Epithelial cell of esophagus (primary cell): ENCODE measurements at regions not wholly inside any gene's neighbourhood (a gene's known extent, or its start where the extent isn't known, plus 50 kb on each side); places are given as distances from the start of the nearest gene placed in this dataset.

Experiments
- DNase-seq: peaks from one replicate; pipeline ENCODE4 v3.0.0; 2010; ENCODE audit warnings: low read depth
- H3K4me3 ChIP-seq: 2 replicates; pipeline ENCODE4 v1.5.1; 2011; ENCODE audit warnings: mild to moderate bottlenecking, low read length, control low read depth
- TF ChIP-seq, protein P1 (sequence below): IDR thresholded peaks from 2 replicates; pipeline ENCODE4 v1.5.1; 2011; ENCODE audit warnings: low read depth, mild to moderate bottlenecking, low read length, control low read depth, inconsistent platforms; ENCODE audit not compliant: insufficient read depth; ENCODE audit errors: missing control alignments

DNA sequence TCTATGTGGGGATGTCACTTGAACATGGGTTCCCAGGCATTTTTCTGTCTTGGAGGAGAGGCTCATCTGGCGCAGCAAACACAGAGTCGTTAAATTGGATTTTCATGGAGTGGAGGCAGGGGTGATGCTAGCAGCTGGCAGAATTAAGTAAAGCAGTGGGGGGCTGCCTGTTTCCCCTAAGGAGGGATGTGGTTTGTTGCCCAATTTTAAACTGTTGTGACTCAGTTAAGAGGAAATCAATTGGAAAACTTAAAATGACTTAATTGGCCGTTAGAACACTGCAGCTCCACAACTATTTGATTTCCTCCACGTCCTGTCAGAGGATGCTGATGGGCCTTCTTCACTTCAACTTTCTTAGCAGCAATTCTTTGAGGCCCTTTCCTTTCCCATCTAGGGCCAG, 354.1 kb upstream of the ATP5MC3 start:
- H3K4me3 ChIP-seq = no peak overlapping the region
- TF ChIP-seq, protein P1, sequence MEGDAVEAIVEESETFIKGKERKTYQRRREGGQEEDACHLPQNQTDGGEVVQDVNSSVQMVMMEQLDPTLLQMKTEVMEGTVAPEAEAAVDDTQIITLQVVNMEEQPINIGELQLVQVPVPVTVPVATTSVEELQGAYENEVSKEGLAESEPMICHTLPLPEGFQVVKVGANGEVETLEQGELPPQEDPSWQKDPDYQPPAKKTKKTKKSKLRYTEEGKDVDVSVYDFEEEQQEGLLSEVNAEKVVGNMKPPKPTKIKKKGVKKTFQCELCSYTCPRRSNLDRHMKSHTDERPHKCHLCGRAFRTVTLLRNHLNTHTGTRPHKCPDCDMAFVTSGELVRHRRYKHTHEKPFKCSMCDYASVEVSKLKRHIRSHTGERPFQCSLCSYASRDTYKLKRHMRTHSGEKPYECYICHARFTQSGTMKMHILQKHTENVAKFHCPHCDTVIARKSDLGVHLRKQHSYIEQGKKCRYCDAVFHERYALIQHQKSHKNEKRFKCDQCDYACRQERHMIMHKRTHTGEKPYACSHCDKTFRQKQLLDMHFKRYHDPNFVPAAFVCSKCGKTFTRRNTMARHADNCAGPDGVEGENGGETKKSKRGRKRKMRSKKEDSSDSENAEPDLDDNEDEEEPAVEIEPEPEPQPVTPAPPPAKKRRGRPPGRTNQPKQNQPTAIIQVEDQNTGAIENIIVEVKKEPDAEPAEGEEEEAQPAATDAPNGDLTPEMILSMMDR = no peak
- DNase-seq = no peak

DNA sequence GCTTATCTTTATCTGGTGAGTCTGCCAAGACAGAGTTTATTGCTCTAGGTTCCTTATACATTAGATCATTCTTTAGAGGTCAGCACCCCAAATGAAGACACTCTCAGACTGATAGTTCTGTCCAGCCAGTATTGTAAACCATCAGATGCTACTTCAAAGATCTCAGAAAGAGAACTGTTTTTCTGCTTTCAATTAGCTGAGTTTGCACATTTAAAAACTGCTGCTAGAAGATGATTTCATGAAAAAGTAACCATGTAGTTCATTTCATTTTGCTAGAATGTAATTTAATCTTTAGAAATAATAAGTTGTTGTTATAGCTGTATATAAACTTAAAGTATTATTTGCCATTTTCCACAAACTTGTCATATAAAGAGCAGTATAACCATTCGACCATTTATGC, 344.5 kb upstream of the ATP5MC3 start:
- TF ChIP-seq, protein P1 = no peak
- no peak for DNase-seq
- no peak overlapping the region for H3K4me3 ChIP-seq

GRCh38 chr2:175523001-175523400, 341.5 kb upstream of the ATP5MC3 start:
- TF ChIP-seq, protein P1 = no peak
- no peak for DNase-seq
- H3K4me3 ChIP-seq = no peak overlapping the region

DNA sequence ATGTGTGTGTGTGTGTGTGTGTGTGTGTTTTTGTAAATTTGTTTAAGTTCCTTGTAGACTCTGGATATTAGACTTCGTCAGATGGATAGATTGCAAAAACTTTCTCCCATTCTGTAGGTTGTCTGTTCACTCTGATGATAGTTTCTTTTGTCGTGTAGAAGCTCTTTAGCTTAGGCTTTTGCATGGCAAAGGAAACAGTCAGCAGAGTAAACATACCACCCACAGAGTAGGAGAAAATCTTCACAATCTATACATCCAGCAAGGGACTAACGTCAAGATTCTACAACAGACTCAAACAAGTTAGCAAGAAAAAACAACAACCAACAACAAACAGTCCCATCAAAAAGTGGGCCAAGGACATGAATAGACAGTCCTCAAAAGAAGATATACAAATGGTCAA, 336.7 kb upstream of the ATP5MC3 start:
- TF ChIP-seq, protein P1 = no peak
- DNase-seq = no peak
- H3K4me3 ChIP-seq = no peak overlapping the region

DNA sequence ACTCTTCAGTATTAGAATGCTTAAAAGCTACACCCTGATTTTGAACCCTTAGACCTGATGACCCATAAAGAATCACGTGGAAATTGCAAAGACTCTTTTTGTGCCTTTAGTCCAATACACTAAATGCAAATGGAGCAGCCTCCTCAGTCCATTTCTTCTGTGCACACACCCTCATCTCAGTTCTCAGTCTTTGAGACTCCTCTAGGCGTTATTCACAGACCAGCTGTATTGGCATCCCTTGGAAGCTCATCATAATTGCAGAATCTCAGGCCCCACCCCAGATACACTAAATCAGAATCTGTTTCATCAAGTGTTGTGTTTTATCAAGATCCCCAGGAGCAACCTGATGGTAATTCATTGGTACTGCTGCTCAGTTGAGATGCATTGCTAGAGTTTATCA, 335.0 kb upstream of the ATP5MC3 start:
- no peak overlapping the region for H3K4me3 ChIP-seq
- TF ChIP-seq, protein P1 = no peak
- DNase-seq = no peak

DNA sequence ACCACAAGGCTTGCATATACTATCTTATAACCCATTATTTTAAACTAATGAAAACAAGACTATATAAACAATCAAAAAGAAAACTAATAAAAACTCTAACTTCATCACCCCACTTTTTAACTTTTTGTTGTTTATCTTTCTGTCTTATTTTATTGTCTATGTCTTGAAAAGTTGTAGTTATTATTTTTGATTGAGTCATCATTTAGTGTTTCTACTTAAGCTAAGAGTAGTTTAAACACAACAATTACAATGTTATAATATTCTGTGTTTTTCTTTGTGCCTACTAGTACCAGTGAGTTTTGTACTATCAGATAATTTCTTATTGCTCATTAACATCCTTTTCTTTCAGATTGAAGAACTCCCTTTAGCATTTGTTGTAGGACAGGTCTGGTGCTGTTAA, 318.7 kb upstream of the ATP5MC3 start:
- no peak overlapping the region for H3K4me3 ChIP-seq
- TF ChIP-seq, protein P1 = no peak
- no peak for DNase-seq

DNA sequence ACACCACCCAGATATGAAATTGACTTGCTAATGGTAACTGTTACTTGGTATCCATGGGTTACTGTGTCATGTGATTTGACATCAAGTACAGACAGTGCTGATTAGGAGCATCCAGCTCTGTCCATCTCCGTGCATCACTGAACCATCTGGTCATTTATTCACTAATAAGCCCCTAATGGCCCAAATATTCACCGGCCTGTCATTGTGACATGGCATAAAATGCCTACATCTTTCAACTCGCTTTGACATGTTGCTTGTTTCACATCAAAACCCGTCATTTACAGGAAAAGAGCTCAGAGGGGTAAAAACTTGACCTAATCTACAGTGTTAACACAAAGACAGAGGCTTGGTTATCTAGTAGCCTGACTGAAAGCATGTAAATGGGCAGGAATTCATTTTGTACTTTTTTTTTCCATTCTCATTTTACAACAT, 308.9 kb upstream of the ATP5MC3 start:
- TF ChIP-seq, protein P1 = no peak
- DNase-seq = no peak
- H3K4me3 ChIP-seq = no peak overlapping the region
